HG02763 (cell line): ENCODE measurements at regions not wholly inside any gene's neighbourhood (a gene's known extent, or its start where the extent isn't known, plus 50 kb on each side); places are given as distances from the start of the nearest gene placed in this dataset.

Experiments used
- ATAC-seq: cut with Tn5 transposase; IDR thresholded peaks from one replicate; pipeline ENCODE4 v1.9.1; 2021; ENCODE audit warnings: mild to moderate bottlenecking, moderate library complexity; ENCODE audit not compliant: unreplicated experiment

GRCh38 chr2:37425408-37425807 lies 81.0 kb downstream of the QPCT start:
- ATAC-seq, result no peak

GRCh38 chr2:37427241-37427640 lies 82.8 kb downstream of the QPCT start:
- no peak for ATAC-seq

DNA sequence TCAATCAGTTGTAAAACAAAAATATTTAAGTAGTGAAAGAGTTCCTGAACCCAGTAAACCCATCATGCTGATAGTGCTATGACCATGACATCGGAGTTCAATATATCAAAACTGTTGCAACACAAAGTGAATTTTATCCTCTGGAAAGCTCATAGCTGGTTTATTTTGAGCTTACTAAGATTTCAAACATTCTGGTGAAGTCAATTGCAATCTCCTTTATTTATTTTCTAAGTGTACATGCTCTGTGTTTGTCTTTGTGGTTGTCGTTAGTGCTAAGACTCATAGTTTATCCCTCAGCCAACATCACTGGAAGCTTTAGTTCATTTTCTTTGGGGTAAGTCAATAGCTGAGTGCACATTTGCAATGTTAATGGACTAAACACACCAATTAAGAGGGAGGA lies 91.9 kb downstream of the QPCT start:
- ATAC-seq, result no peak

GRCh38 chr2:37439131-37439642 lies 94.8 kb downstream of the QPCT start:
- no peak for ATAC-seq

- ATAC-seq, result no peak
Observed at GRCh38 chr2:37441055-37441454, 96.6 kb downstream of the QPCT start.

GRCh38 chr2:37443082-37443481 lies 98.7 kb downstream of the QPCT start:
- ATAC-seq, result no peak

- no peak for ATAC-seq
Observed at GRCh38 chr2:37447446-37447845, 103.0 kb downstream of the QPCT start.

- no peak for ATAC-seq
Observed at GRCh38 chr2:37448342-37449120, 104.1 kb downstream of the QPCT start.

- ATAC-seq, result no peak
Observed at GRCh38 chr2:37449761-37450296, 105.4 kb downstream of the QPCT start.

DNA sequence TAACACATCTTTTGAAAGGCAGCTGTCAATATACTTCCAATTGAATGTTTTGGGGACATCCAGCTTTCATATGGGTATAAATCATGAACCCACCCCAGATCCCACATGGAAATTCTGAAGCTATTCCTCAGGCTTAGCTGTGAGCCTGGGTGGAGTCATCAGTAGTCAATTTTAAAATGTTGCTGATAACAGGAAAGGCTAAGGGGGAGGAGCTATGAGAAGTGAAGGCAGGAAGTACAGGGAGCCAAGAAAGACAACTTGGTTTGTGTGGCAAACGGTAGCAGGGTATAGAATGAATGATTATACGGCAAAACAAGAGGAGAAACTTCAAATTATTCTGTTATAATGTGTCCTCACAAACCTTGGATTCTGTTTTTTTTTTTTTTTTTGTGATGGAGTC lies 108.6 kb downstream of the QPCT start:
- no peak for ATAC-seq

DNA sequence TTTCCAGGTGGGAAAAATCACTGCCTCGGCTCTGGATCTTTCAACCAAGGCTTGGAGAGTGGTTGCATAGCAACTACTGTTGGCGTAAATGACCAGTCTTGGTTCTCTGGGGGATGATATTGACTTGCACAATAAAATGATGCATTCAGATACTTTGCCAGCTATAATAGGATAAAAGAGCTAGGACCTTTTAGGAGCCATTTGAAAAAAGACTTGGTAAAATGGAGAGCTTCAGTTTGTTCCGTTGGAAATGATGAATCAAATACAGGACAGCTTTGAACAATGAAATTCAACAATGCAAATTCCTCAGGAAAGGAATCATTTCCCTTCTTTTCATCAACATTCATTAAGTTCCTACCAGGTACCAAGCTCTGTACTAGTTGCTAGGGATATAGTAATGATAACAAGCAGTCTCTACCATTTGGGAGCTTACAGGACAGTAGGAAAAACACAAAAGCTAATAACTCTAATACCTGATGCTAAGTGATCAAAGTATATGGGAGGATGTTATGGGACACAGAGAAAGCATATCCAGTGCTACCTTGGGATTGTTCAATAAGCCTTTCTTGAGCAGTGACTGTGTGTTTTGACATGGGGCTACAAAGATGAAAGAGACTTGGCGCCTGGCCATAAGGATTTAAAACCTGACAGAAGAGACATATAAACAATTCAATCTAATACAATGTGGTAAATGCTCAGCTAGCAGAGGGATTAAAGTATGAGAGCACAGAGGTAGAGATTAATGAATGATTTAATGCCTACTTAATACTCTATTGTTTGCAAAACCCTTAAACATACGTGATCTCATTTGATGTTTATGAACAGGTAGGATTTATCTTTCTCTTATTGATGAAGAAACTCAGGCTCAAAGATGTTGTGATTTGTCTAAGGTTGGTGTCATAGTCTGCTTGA lies 110.7 kb downstream of the QPCT start:
- ATAC-seq, result no peak

- ATAC-seq, result no peak
Observed at GRCh38 chr2:37456479-37456878, 112.0 kb downstream of the QPCT start.

DNA sequence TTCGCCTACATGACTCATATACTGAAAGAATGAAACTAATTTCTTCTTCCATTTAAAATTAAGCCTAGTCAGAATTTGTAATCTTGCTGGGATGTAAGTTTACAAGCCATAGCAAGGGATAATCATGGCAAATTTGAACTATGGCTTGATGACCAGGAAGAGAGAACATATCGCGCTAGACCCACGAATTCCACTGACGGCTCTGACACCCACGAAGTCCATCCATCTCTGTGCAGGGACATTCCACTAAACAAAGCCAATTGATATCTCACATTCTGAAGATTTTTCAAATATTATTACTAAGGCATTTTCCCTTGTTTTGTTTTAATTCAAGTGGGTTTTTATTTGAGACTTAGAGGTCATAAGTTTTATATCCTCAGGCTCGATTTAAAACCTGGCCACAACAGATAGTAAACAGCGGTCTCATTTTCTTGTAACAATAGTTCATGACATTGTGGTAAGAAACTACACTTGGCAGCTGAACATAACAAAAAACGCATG lies 113.0 kb downstream of the QPCT start:
- ATAC-seq, result no peak

- no peak for ATAC-seq
Observed at GRCh38 chr2:37458133-37458532, 113.7 kb downstream of the QPCT start.

DNA sequence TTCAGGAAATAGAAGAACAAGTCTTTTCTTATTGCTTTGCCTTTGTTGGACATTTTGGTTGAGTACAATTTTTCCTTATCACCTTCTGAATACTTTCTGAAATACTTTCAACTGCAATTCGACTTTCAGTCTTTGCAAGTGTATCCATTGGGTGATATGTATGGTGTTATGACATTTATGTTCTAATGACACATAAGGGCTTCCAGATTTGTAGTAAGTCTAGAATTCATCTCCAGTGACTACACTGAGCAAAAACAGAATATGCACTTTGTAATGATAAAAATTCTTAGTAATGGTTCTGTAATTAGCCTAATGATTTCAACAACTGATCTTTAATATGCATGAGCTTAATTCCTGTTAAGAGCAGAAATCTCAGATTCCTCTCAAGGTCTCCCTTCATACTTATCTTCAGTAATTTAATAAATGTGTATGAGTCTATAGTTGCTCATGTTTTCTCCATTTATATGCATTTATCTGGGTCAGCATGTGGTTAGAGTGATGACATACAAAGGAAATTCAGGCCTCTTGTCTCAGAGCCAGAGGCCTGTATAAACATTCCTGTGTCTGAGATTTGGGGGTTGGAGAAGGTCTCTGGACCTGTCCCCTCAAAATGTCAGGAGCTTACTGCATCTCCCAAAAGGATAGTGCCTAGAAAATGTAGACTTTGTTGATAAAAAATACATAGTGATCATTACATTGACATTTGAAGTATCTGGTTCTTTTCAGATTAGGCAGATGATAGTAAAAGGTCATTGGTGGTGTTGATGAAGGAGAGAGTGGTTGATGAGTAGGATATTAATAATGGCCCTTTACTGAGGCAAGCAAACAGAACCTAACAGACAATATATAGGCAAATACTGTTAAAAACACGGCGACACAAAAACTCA lies 114.9 kb downstream of the QPCT start:
- no peak for ATAC-seq

DNA sequence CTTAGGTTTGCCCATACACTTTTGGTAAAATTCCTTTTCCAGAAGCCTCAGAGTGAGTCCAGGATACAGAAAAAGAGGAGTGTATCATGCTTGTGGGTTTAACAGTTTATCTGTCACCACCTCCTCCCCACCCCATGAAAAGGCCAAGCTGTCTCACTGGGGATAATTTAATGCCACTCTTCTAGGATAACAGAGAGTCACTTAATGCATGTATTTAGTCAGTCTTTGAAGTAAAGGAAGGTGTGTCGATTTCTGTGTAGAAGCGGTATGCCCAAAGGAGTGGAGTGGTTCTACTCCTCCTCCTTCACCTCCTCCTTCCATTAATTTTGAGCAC lies 116.4 kb downstream of the QPCT start:
- ATAC-seq, result no peak

DNA sequence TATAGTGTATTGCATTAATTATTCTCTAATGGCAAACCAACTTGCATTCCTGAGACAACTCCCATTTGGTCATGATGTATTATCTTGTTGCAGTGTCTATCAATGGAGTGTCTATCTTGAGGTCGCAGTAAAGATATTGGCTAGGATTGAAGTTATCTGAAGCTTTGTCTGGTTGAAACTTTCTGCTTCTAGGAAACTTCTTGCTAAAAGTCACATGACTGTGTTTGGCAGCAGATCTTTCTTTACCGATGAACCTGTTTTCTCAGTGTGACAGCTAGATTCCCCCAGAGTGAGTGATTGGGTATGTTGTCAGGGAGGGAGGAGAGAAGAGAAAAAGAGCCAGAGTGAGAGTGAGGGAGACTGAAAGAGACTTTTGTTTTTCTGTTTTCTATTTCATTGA lies 119.6 kb downstream of the QPCT start:
- no peak for ATAC-seq

DNA sequence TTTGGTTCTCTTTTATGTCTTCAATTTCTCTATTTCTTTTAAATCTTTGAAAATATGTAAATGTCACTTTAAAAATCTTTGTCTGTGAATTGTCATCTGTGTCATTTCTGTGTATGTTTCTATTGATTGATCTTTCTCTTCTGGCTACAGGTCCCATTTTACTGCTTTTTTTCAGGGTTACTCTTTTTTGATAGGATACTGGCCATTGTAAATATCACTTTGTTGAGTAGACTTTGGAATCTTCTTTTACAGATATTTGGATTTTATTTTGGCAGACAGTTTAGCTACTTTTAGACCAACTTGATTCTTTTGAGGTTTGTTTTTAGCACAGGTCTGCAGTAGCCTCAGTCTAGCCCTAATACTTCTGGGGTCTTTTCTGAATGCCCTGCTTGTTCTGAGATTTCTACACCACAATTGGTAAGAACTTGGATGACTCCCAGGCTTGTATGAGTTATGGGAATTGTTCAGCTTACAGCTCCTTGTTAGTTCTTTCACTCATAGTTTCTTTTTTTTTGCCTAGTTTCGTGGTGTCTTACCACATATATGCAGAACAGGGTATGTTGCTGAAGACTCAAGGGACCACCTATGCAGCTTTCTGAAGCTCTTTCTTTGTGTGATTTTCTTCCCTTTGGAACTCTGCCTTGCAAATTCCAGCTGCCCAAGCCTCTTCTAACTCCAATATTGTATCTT lies 122.2 kb downstream of the QPCT start:
- no peak for ATAC-seq

GRCh38 chr2:37468170-37468569 lies 123.7 kb downstream of the QPCT start:
- ATAC-seq, result no peak

GRCh38 chr2:37469126-37469525 lies 124.7 kb downstream of the QPCT start:
- ATAC-seq, result no peak
